B cell (primary cell): ENCODE measurements at regions not wholly inside any gene's neighbourhood (a gene's known extent, or its start where the extent isn't known, plus 50 kb on each side); places are given as distances from the start of the nearest gene placed in this dataset.

Experiments used
- CTCF ChIP-seq: fragments of 200-600 bp; IDR thresholded peaks from one replicate; pipeline ENCODE4 v1.8.0; 2022; ENCODE audit warnings: antibody characterized with exemption, mild to moderate bottlenecking
- EZH2 ChIP-seq: IDR thresholded peaks from 2 replicates; pipeline ENCODE4 v1.6.1; 2012; ENCODE audit warnings: borderline replicate concordance, low read depth, mild to moderate bottlenecking, moderate library complexity, low read length; ENCODE audit not compliant: insufficient read depth, poor library complexity, severe bottlenecking

GRCh38 chr5:17761326-17761725, 127.1 kb downstream of the TAF11L14 start:
- TF ChIP-seq CTCF = no peak
- no peak for TF ChIP-seq EZH2
